Activated CD8-positive, alpha-beta memory T cell treated with anti-CD3 and anti-CD28 coated beads for 1 hour (primary cell): ENCODE measurements at regions not wholly inside any gene's neighbourhood (a gene's known extent, or its start where the extent isn't known, plus 50 kb on each side); places are given as distances from the start of the nearest gene placed in this dataset.
"Not testable (repeated sequence)": the region's sequence is repeated elsewhere in the genome, so short reads cannot be mapped to it uniquely, and the experiment has no call there.

Experiments
- DNase-seq, 2 donors: peaks; one replicate each; pipeline ENCODE4 v3.0.0-alpha.2; 2020; ENCODE audit warnings: low read depth in 1 of 2; ENCODE audit errors: extremely low read depth in 1 of 2

- DNase-seq: no peak
Observed at GRCh38 chr18:30639361-30639760, 403.2 kb downstream of the DSC3 start.

- no peak for DNase-seq
Observed at GRCh38 chr18:30634249-30634648, 408.3 kb downstream of the DSC3 start.

GRCh38 chr18:30632071-30632698 lies 410.4 kb downstream of the DSC3 start:
- no peak for DNase-seq

GRCh38 chr18:30625961-30626360 lies 416.6 kb downstream of the DSC3 start:
- no peak for DNase-seq

GRCh38 chr18:30623401-30624065 lies 419.0 kb downstream of the DSC3 start:
- no peak for DNase-seq

- DNase-seq: no peak
Observed at GRCh38 chr18:30622635-30623034, 419.9 kb downstream of the DSC3 start.

- no peak for DNase-seq
Observed at GRCh38 chr18:30622104-30622503, 420.4 kb downstream of the DSC3 start.

GRCh38 chr18:30618567-30618966 lies 424.0 kb downstream of the DSC3 start:
- DNase-seq: no peak

GRCh38 chr18:30616414-30616813 lies 426.1 kb downstream of the DSC3 start:
- DNase-seq: no peak

- no peak for DNase-seq
Observed at GRCh38 chr18:30613467-30613801, 429.1 kb downstream of the DSC3 start.

GRCh38 chr18:30601541-30601940 lies 441.0 kb downstream of the DSC3 start:
- no peak for DNase-seq

- DNase-seq: no peak
Observed at GRCh38 chr18:30597202-30597601, 445.3 kb downstream of the DSC3 start.

GRCh38 chr18:30596635-30597034 lies 445.9 kb downstream of the DSC3 start:
- no peak for DNase-seq

- no peak for DNase-seq
Observed at GRCh38 chr18:30595942-30596341, 446.6 kb downstream of the DSC3 start.

GRCh38 chr18:30594911-30595310 lies 447.6 kb downstream of the DSC3 start:
- not testable (repeated sequence) for DNase-seq

GRCh38 chr18:30591462-30591861 lies 451.1 kb downstream of the DSC3 start:
- DNase-seq: no peak

GRCh38 chr18:30588673-30589164 lies 453.8 kb downstream of the DSC3 start:
- no peak for DNase-seq

- no peak for DNase-seq
Observed at GRCh38 chr18:30583768-30584167, 458.8 kb downstream of the DSC3 start.

GRCh38 chr18:30582078-30582477 lies 460.5 kb downstream of the DSC3 start:
- DNase-seq: no peak

- DNase-seq: no peak
Observed at GRCh38 chr18:30578707-30579106, 463.8 kb downstream of the DSC3 start.

GRCh38 chr18:30572214-30572613 lies 470.3 kb downstream of the DSC3 start:
- DNase-seq: no peak

- DNase-seq: no peak
Observed at GRCh38 chr18:30568333-30568732, 474.2 kb downstream of the DSC3 start.

- DNase-seq: no peak
Observed at GRCh38 chr18:30566877-30567276, 475.7 kb downstream of the DSC3 start.
